ENCODE measurements at regions not wholly inside any gene's neighbourhood (a gene's known extent, or its start where the extent isn't known, plus 50 kb on each side); places are given as distances from the start of the nearest gene placed in this dataset.
A peak's percentile ranks its signal among the peaks of the same experiment; 100 is the strongest.

GRCh38 chr9:14421291-14421690, 107.3 kb upstream of the NFIB start:
- no CpG with 5 or more reads among the region's 1 CpG for WGBS (ENCODE audit: extremely low coverage, insufficient read length, low lambda C conversion rate)
- no peak overlapping the region for H3K14ac ChIP-seq (ENCODE audit: insufficient read depth, low read length)
- H3K9me3 Mint-ChIP-seq = no peaks in the 10 kb centered on the region; a peak in 1 of 5 replicates
- no peak for TF ChIP-seq CTCF (conservative IDR thresholded peaks at IDR 0.05)
- H4K8ac ChIP-seq (replicated peaks; ENCODE audit: insufficient read length, low read depth, low read length) = no peak overlapping the region
- no peak overlapping the region for H2BK20ac ChIP-seq (ENCODE audit: low read depth, low read length, poor library complexity, severe bottlenecking)
- H3K79me2 ChIP-seq (ENCODE audit: insufficient read depth, low read length) = no peaks in the 10 kb centered on the region
- H2BK12ac ChIP-seq (ENCODE audit: insufficient read length, low read depth, low read length) = no peak overlapping the region
- no peak overlapping the region for H3T11ph ChIP-seq (ENCODE audit: low read length)
- H3K27ac ChIP-seq (ENCODE audit: insufficient read length, low read depth, low read length) = no peak overlapping the region
- H3K27me3 Mint-ChIP-seq (ENCODE audit: low read depth) = no peaks in the 10 kb centered on the region; the same call in 1 of the 2 replicates
- peak overlapping the region in 2 of 3 experiments; percentile 90 to 97; a peak in 4 of 7 replicates for H3K27ac Mint-ChIP-seq
- H3K23me2 ChIP-seq (ENCODE audit: insufficient read length, low read depth, low read length, poor library complexity, severe bottlenecking) = no peaks in the 10 kb centered on the region
- H3K56ac ChIP-seq (ENCODE audit: insufficient read length, low read depth, low read length) = no peak overlapping the region
- H3K18ac ChIP-seq (ENCODE audit: insufficient read length, low read depth, low read length) = no peak overlapping the region
- no peaks in the 10 kb centered on the region for H3K79me1 ChIP-seq (ENCODE audit: insufficient read depth, low read depth, low read length, poor library complexity, severe bottlenecking)
- H3K23ac ChIP-seq (ENCODE audit: insufficient read length, low read depth, low read length) = no peak overlapping the region
- peaks cover 26% of the 10 kb centered on the region; the same call in 1 of the 2 replicates for H3K4me1 ChIP-seq (ENCODE audit: insufficient read depth, low read length)
- no peak for DNase-seq
- peaks cover 68 to 75% of the 10 kb centered on the region in 2 experiments for H3K4me1 Mint-ChIP-seq
- no peaks in the 10 kb centered on the region for H3K36me3 Mint-ChIP-seq (ENCODE audit: insufficient read depth in 1 of 3, low read depth in 3 of 3)
- H4K5ac ChIP-seq (ENCODE audit: insufficient read length, low read depth, low read length) = no peak overlapping the region
- no peak overlapping the region for H2BK120ac ChIP-seq (ENCODE audit: low read depth, low read length, poor library complexity, severe bottlenecking)
- no peak overlapping the region for H2AK5ac ChIP-seq (ENCODE audit: insufficient read length, low read length)
- H3K9me3 ChIP-seq (ENCODE audit: control insufficient read depth, low read depth, low read length) = no peaks in the 10 kb centered on the region
- H3K4ac ChIP-seq (ENCODE audit: low read depth, low read length) = no peak overlapping the region
- no peak overlapping the region for H3K4me2 ChIP-seq (ENCODE audit: insufficient read depth, insufficient read length, low read length)
- H2BK5ac ChIP-seq (ENCODE audit: insufficient read length, low read length) = no peak overlapping the region
- no peaks in the 10 kb centered on the region for H3K27me3 ChIP-seq (ENCODE audit: insufficient read depth, low read length)
- H4K20me1 ChIP-seq (ENCODE audit: control insufficient read depth, insufficient read depth, insufficient read length) = no peaks in the 10 kb centered on the region
- H3K9ac ChIP-seq (ENCODE audit: extremely low read depth, insufficient read length, low read length) = no peak overlapping the region
- no peak overlapping the region for H2AFZ ChIP-seq (ENCODE audit: low read length)
- H4K91ac ChIP-seq (ENCODE audit: insufficient read length, low read depth, low read length) = no peak overlapping the region
- H2BK15ac ChIP-seq (ENCODE audit: low read depth, low read length) = no peak overlapping the region
- H3K4me3 Mint-ChIP-seq = no peak overlapping the region; a peak in 2 of 5 replicates
